ENCODE measurements at regions not wholly inside any gene's neighbourhood (a gene's known extent, or its start where the extent isn't known, plus 50 kb on each side); places are given as distances from the start of the nearest gene placed in this dataset.
"Not testable (repeated sequence)": the region's sequence is repeated elsewhere in the genome, so short reads cannot be mapped to it uniquely, and the experiment has no call there.

DNA sequence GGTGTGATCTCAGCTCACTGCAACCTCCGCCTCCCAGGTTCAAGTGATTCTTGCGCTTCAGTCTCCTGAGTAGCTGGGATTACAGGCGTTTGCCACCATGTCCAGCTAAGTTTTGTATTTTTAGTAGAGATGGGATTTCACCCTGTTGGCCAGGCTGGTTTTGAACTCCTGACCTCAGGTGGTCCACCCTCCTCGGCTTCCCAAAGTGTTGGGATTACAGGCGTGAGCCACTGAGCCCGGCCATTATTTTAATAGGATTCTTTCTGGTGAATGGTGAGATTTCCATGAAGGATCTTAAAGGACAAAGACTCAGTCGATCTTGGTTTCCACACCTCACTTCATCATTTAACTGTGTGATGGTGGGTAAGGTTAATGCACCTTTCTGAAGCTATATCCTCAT, 183.8 kb upstream of the ZNF217 start:
- TF ChIP-seq, protein P1, sequence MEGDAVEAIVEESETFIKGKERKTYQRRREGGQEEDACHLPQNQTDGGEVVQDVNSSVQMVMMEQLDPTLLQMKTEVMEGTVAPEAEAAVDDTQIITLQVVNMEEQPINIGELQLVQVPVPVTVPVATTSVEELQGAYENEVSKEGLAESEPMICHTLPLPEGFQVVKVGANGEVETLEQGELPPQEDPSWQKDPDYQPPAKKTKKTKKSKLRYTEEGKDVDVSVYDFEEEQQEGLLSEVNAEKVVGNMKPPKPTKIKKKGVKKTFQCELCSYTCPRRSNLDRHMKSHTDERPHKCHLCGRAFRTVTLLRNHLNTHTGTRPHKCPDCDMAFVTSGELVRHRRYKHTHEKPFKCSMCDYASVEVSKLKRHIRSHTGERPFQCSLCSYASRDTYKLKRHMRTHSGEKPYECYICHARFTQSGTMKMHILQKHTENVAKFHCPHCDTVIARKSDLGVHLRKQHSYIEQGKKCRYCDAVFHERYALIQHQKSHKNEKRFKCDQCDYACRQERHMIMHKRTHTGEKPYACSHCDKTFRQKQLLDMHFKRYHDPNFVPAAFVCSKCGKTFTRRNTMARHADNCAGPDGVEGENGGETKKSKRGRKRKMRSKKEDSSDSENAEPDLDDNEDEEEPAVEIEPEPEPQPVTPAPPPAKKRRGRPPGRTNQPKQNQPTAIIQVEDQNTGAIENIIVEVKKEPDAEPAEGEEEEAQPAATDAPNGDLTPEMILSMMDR (IDR thresholded peaks at IDR 0.05), result not testable (repeated sequence)
- not testable (repeated sequence) for TF ChIP-seq EZH2phosphoT487, EZH2 (IDR thresholded peaks at IDR 0.05)

All from neural progenitor cell (in vitro differentiated cells).